GM18520 (cell line): ENCODE measurements at regions not wholly inside any gene's neighbourhood (a gene's known extent, or its start where the extent isn't known, plus 50 kb on each side); places are given as distances from the start of the nearest gene placed in this dataset.
"Not testable (repeated sequence)": the region's sequence is repeated elsewhere in the genome, so short reads cannot be mapped to it uniquely, and the experiment has no call there.

ENCODE experiments used
- ATAC-seq: cut with Tn5 transposase; IDR thresholded peaks from one replicate; pipeline ENCODE4 v1.9.1; 2021; ENCODE audit not compliant: unreplicated experiment

GRCh38 chr1:74943046-74943445 is 191.1 kb upstream of the LHX8 start:
- ATAC-seq: no peak

- ATAC-seq: no peak
Observed at GRCh38 chr1:74946388-74946787, 187.8 kb upstream of the LHX8 start.

GRCh38 chr1:74949348-74949747 is 184.8 kb upstream of the LHX8 start:
- ATAC-seq: not testable (repeated sequence)

- ATAC-seq: not testable (repeated sequence)
Observed at GRCh38 chr1:74951981-74952380, 182.2 kb upstream of the LHX8 start.

GRCh38 chr1:74952786-74953185 is 181.4 kb upstream of the LHX8 start:
- no peak for ATAC-seq

GRCh38 chr1:74953622-74954021 is 180.6 kb upstream of the LHX8 start:
- no peak for ATAC-seq

- ATAC-seq: no peak
Observed at GRCh38 chr1:74963120-74963519, 171.1 kb upstream of the LHX8 start.

GRCh38 chr1:74964508-74965102 is 169.6 kb upstream of the LHX8 start:
- no peak for ATAC-seq

- ATAC-seq: no peak
Observed at GRCh38 chr1:74969566-74970135, 164.5 kb upstream of the LHX8 start.

- no peak for ATAC-seq
Observed at GRCh38 chr1:74971982-74972381, 162.2 kb upstream of the LHX8 start.

GRCh38 chr1:74976491-74976890 is 157.7 kb upstream of the LHX8 start:
- no peak for ATAC-seq

- ATAC-seq: not testable (repeated sequence)
Observed at GRCh38 chr1:74992448-74992847, 141.7 kb upstream of the LHX8 start.

- no peak for ATAC-seq
Observed at GRCh38 chr1:74995821-74996220, 138.4 kb upstream of the LHX8 start.

GRCh38 chr1:75010547-75010946 is 123.6 kb upstream of the LHX8 start:
- ATAC-seq: no peak

- ATAC-seq: no peak
Observed at GRCh38 chr1:75014250-75014649, 119.9 kb upstream of the LHX8 start.

GRCh38 chr1:75023005-75023404 is 111.2 kb upstream of the LHX8 start:
- ATAC-seq: no peak

GRCh38 chr1:75034376-75034775 is 99.8 kb upstream of the LHX8 start:
- no peak for ATAC-seq

- ATAC-seq: no peak
Observed at GRCh38 chr1:75035536-75035935, 98.7 kb upstream of the LHX8 start.

- ATAC-seq: no peak
Observed at GRCh38 chr1:75053207-75053606, 81.0 kb upstream of the LHX8 start.

GRCh38 chr1:75058424-75058823 is 75.8 kb upstream of the LHX8 start:
- no peak for ATAC-seq

- ATAC-seq: no peak
Observed at GRCh38 chr1:75062111-75062510, 72.1 kb upstream of the LHX8 start.

GRCh38 chr1:75067975-75068374 is 66.2 kb upstream of the LHX8 start:
- ATAC-seq: no peak

- ATAC-seq: no peak
Observed at GRCh38 chr1:75074831-75075395, 59.3 kb upstream of the LHX8 start.
